Caco-2 (cell line): ENCODE measurements at regions not wholly inside any gene's neighbourhood (a gene's known extent, or its start where the extent isn't known, plus 50 kb on each side); places are given as distances from the start of the nearest gene placed in this dataset.

Experiments
- BruUV-seq: library from RNA; stranded (reverse); fragments of 400-500 nt; replicated peaks from 2 replicates; lab custom pipeline; 2021; lab: Mats Ljungman, UMichigan
- CTCF ChIA-PET: fragments of 300-600 bp; sonication (Branson Sonifier 250); formaldehyde crosslinking; loops from one replicate; lab custom pipeline; 2022; ENCODE audit warnings: antibody characterized with exemption; lab: Charles Lee
- POLR2A ChIA-PET: fragments of 300-600 bp; sonication (Branson Sonifier 250); formaldehyde crosslinking; loops from one replicate; lab custom pipeline; 2022; ENCODE audit warnings: antibody characterized with exemption; lab: Charles Lee
- DNase-seq, 2 experiments: peaks; one replicate each; pipeline versions ENCODE4 v3.0.0 to v3.0.0-alpha.2; 2020 to 2022
- H3K27me3 ChIP-seq: replicated peaks from 2 replicates; pipeline ENCODE4 v1.6.0; 2011; ENCODE audit warnings: low read length; ENCODE audit not compliant: control insufficient read depth, insufficient read depth
- H3K36me3 ChIP-seq: 2 replicates; pipeline ENCODE4 v1.5.1; 2011; ENCODE audit warnings: low read length; ENCODE audit not compliant: control insufficient read depth, insufficient read depth
- H3K4me1 ChIP-seq: fragments of 250-450 bp; sonication (Bioruptor Pico); 2 replicates; pipeline ENCODE4 v1.5.1; 2020; ENCODE audit warnings: mild to moderate bottlenecking
- H3K4me3 ChIP-seq: 2 replicates; pipeline ENCODE4 v1.5.1; 2011; ENCODE audit warnings: low read depth, mild to moderate bottlenecking, control low read depth, low read length
- H3K9me3 ChIP-seq: fragments of 250-450 bp; sonication (Bioruptor Pico); 2 replicates; pipeline ENCODE4 v1.5.1; 2020; ENCODE audit warnings: mild to moderate bottlenecking, moderate library complexity
- H3K27ac Mint-ChIP-seq: one replicate; pipeline ENCODE4 v1.8.0; 2022; ENCODE audit warnings: mixed read lengths; ENCODE audit not compliant: unreplicated experiment
- H3K27me3 Mint-ChIP-seq: one replicate; pipeline ENCODE4 v1.8.0; 2022; ENCODE audit warnings: mixed read lengths; ENCODE audit not compliant: insufficient read depth, unreplicated experiment
- H3K36me3 Mint-ChIP-seq: one replicate; pipeline ENCODE4 v1.8.0; 2022; ENCODE audit warnings: mild to moderate bottlenecking, mixed read lengths; ENCODE audit not compliant: insufficient read depth, unreplicated experiment
- H3K4me1 Mint-ChIP-seq: one replicate; pipeline ENCODE4 v1.8.0; 2022; ENCODE audit warnings: low read depth, mixed read lengths; ENCODE audit not compliant: unreplicated experiment
- H3K4me3 Mint-ChIP-seq: one replicate; pipeline ENCODE4 v1.8.0; 2022; ENCODE audit warnings: mild to moderate bottlenecking, moderate library complexity, mixed read lengths; ENCODE audit not compliant: unreplicated experiment
- H3K9me3 Mint-ChIP-seq: one replicate; pipeline ENCODE4 v1.8.0; 2022; ENCODE audit warnings: mixed read lengths; ENCODE audit not compliant: unreplicated experiment
- CTCF ChIP-seq, 2 experiments: fragments of 200-600 bp in 1 of 2; IDR thresholded peaks; 1 replicate in 1 of 2; 2 replicates in 1 of 2; pipeline versions ENCODE4 v1.5.1 to v1.8.0; 2011 to 2022; ENCODE audit warnings: antibody characterized with exemption in 1 of 2, control low read depth in 1 of 2, inconsistent platforms in 1 of 2, low read depth in 1 of 2, low read length in 1 of 2, mild to moderate bottlenecking in 1 of 2, moderate library complexity in 1 of 2; ENCODE audit not compliant: insufficient read depth in 1 of 2, severe bottlenecking in 1 of 2, unreplicated experiment in 1 of 2
- intact Hi-C: fragments of 100-400 bp; cut with micrococcal nuclease; formaldehyde crosslinking; loops from one replicate; pipeline ENCODE4 v1.10.0; 2022; ENCODE audit not compliant: unreplicated experiment

DNA sequence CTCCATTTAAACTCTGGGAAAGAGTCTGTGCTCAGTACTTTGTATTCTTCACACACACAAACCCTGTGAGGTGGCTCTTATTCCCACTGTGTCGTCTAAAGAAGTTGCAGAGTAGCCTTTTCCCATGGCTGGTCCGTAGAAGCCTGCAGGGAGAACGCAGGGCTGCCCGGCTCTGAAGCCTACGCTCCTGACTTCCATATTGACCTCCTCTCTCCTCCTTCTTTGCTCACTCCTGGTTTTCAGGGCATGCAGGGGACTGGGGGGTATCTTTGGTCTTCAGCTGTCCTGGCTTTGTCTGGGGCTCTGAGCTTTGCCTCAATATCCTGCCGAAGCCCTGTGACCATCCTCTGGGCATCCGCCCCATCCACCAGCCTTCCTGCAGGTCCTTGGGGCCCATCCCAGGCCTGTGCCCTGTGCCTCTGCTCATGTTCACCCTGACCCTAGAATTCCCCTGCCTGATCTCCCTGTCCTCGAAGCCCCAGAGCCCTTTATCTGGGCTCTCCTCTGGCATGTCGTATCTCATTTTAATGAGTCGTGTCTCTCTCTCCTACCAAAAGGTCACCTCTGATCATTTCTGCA is 83.8 kb upstream of the FSTL4 start:
- Mint-ChIP-seq H3K27ac (no peak overlapping the region), H3K4me3 (no peak overlapping the region), H3K9me3 (no peaks in the 10 kb centered on the region), H3K36me3 (no peaks in the 10 kb centered on the region), H3K27me3 (peaks cover 22% of the 10 kb centered on the region), H3K4me1 (no peaks in the 10 kb centered on the region)
- BruUV-seq, result no TSS peak
- no peak for TF ChIP-seq CTCF (IDR thresholded peaks at IDR 0.05; ENCODE audit: insufficient read depth in 1 of 2, low read depth in 1 of 2, low read length in 1 of 2, severe bottlenecking in 1 of 2, unreplicated experiment in 1 of 2)
- Histone ChIP-seq H3K36me3 (no peaks in the 10 kb centered on the region), H3K27me3 (no peaks in the 10 kb centered on the region), H3K4me3 (no peak overlapping the region), H3K4me1 (no peaks in the 10 kb centered on the region), H3K9me3 (no peaks in the 10 kb centered on the region)
- DNase-seq, result no peak
- ChIA-PET POLR2A (no interaction called here), CTCF (no interaction called here)
- intact Hi-C loops, result no loop called here

- Mint-ChIP-seq H3K27ac (no peak overlapping the region), H3K9me3 (no peaks in the 10 kb centered on the region), H3K4me1 (no peaks in the 10 kb centered on the region), H3K36me3 (no peaks in the 10 kb centered on the region), H3K4me3 (no peak overlapping the region), H3K27me3 (peaks cover 22% of the 10 kb centered on the region)
- H3K9me3 ChIP-seq, result no peaks in the 10 kb centered on the region
- no peak overlapping the region for H3K4me3 ChIP-seq
- ChIA-PET CTCF (no interaction called here), POLR2A (no interaction called here)
- DNase-seq, result no peak
- intact Hi-C loops, result no loop called here
- H3K27me3 ChIP-seq, result no peaks in the 10 kb centered on the region
- no peaks in the 10 kb centered on the region for H3K4me1 ChIP-seq
- TF ChIP-seq CTCF (IDR thresholded peaks at IDR 0.05; ENCODE audit: insufficient read depth in 1 of 2, low read depth in 1 of 2, low read length in 1 of 2, severe bottlenecking in 1 of 2, unreplicated experiment in 1 of 2), result no peak
- no peaks in the 10 kb centered on the region for H3K36me3 ChIP-seq
- no TSS peak for BruUV-seq
Measured at GRCh38 chr5:133694181-133694831, 82.0 kb upstream of the FSTL4 start.

GRCh38 chr5:133691448-133691847 is 79.1 kb upstream of the FSTL4 start:
- Histone ChIP-seq H3K4me1 (no peaks in the 10 kb centered on the region), H3K36me3 (no peaks in the 10 kb centered on the region), H3K9me3 (no peaks in the 10 kb centered on the region), H3K27me3 (no peaks in the 10 kb centered on the region), H3K4me3 (no peak overlapping the region)
- H3K36me3 Mint-ChIP-seq, result no peaks in the 10 kb centered on the region
- ChIA-PET CTCF (no interaction called here), POLR2A (no interaction called here)
- BruUV-seq, result no TSS peak
- no peak overlapping the region for H3K4me3 Mint-ChIP-seq
- intact Hi-C loops, result no loop called here
- no peak for TF ChIP-seq CTCF (IDR thresholded peaks at IDR 0.05; ENCODE audit: insufficient read depth in 1 of 2, low read depth in 1 of 2, low read length in 1 of 2, severe bottlenecking in 1 of 2, unreplicated experiment in 1 of 2)
- no peak overlapping the region for H3K27ac Mint-ChIP-seq
- H3K4me1 Mint-ChIP-seq, result no peaks in the 10 kb centered on the region
- no peak for DNase-seq
- H3K9me3 Mint-ChIP-seq, result no peaks in the 10 kb centered on the region
- peaks cover 34% of the 10 kb centered on the region for H3K27me3 Mint-ChIP-seq
